Endodermal cell (in vitro differentiated cells): ENCODE measurements at regions not wholly inside any gene's neighbourhood (a gene's known extent, or its start where the extent isn't known, plus 50 kb on each side); places are given as distances from the start of the nearest gene placed in this dataset.

ENCODE experiments used
- DNase-seq: peaks from one replicate; pipeline ENCODE4 v3.0.0-alpha.2; 2017
- H3K27ac ChIP-seq: 2 replicates; pipeline ENCODE4 v1.5.1; 2013; ENCODE audit warnings: mild to moderate bottlenecking, low read depth, low read length, moderate library complexity
- H3K27me3 ChIP-seq: 2 replicates; pipeline ENCODE4 v1.6.1; 2013; ENCODE audit warnings: mild to moderate bottlenecking, low read length, moderate library complexity; ENCODE audit not compliant: insufficient read depth, control insufficient read depth, poor library complexity, severe bottlenecking
- H3K36me3 ChIP-seq: 2 replicates; pipeline ENCODE4 v1.7.0; 2013; ENCODE audit warnings: mild to moderate bottlenecking, low read length, moderate library complexity; ENCODE audit not compliant: control insufficient read depth, insufficient read depth
- H3K4me1 ChIP-seq: one replicate; pipeline ENCODE4 v1.7.0; 2013; ENCODE audit warnings: low read length; ENCODE audit not compliant: control insufficient read depth, insufficient read depth
- H3K4me3 ChIP-seq: 2 replicates; pipeline ENCODE4 v1.5.1; 2013; ENCODE audit warnings: mild to moderate bottlenecking, low read length, moderate library complexity
- H3K9ac ChIP-seq: 2 replicates; pipeline ENCODE4 v1.6.1; 2013; ENCODE audit warnings: mild to moderate bottlenecking, low read length, moderate library complexity; ENCODE audit not compliant: poor library complexity, severe bottlenecking; ENCODE audit errors: extremely low read depth
- H3K9me3 ChIP-seq: 2 replicates; pipeline ENCODE4 v1.6.1; 2013; ENCODE audit warnings: mild to moderate bottlenecking, low read length, moderate library complexity; ENCODE audit not compliant: control insufficient read depth
- H3K27ac Mint-ChIP-seq: 2 replicates; pipeline ENCODE4 v1.8.0; 2020; ENCODE audit warnings: mixed read lengths
- H3K27me3 Mint-ChIP-seq: 2 replicates; pipeline ENCODE4 v1.8.0; 2021; ENCODE audit warnings: mild to moderate bottlenecking, mixed read lengths; ENCODE audit not compliant: insufficient read depth
- H3K36me3 Mint-ChIP-seq: 2 replicates; pipeline ENCODE4 v1.8.0; 2020; ENCODE audit warnings: low read depth, mixed read lengths
- H3K4me1 Mint-ChIP-seq: 2 replicates; pipeline ENCODE4 v1.8.0; 2020; ENCODE audit warnings: mixed read lengths
- H3K4me3 Mint-ChIP-seq: 2 replicates; pipeline ENCODE4 v1.8.0; 2020; ENCODE audit warnings: mild to moderate bottlenecking, moderate library complexity, mixed read lengths
- H3K9me3 Mint-ChIP-seq: 2 replicates; pipeline ENCODE4 v1.8.0; 2020; ENCODE audit warnings: mild to moderate bottlenecking, mixed read lengths
- CTCF ChIP-seq: fragments of 200-600 bp; sonication (generic); conservative IDR thresholded peaks from 2 replicates; pipeline ENCODE4 v1.5.0; 2021; ENCODE audit warnings: antibody characterized with exemption, mild to moderate bottlenecking
- WGBS, 2 experiments: methylation state at CpG; one replicate each; pipeline versions ENCODE4 v1.1.5 to v1.1.7; 2013; ENCODE audit warnings: missing lambda C conversion rate in 2 of 2, mixed read lengths in 1 of 2; ENCODE audit not compliant: insufficient coverage in 1 of 2, insufficient read length in 1 of 2; 5-methylcytosine and 5-hydroxymethylcytosine counted together

- H3K4me1 Mint-ChIP-seq, result no peaks in the 10 kb centered on the region
- no peak for DNase-seq
- Histone ChIP-seq H3K9ac (no peak overlapping the region), H3K9me3 (no peaks in the 10 kb centered on the region), H3K27me3 (no peaks in the 10 kb centered on the region), H3K36me3 (no peaks in the 10 kb centered on the region), H3K4me3 (no peak overlapping the region), H3K4me1 (no peaks in the 10 kb centered on the region), H3K27ac (no peak overlapping the region)
- 79 to 98% methylated on average over 5 to 8 of the region's 8 CpGs for WGBS, 2 experiments
- no peak overlapping the region for H3K27ac Mint-ChIP-seq
- H3K4me3 Mint-ChIP-seq, result no peak overlapping the region
- no peaks in the 10 kb centered on the region for H3K36me3 Mint-ChIP-seq
- no peak for TF ChIP-seq CTCF
- H3K27me3 Mint-ChIP-seq, result peaks cover 1% of the 10 kb centered on the region
- H3K9me3 Mint-ChIP-seq, result no peaks in the 10 kb centered on the region
These were observed 84.7 kb upstream of the THBS1 start for GRCh38 chr15:39495871-39496840.

- WGBS, 2 experiments, result 89 to 100% methylated on average over 3 to 6 of the region's 6 CpGs
- Mint-ChIP-seq H3K27me3 (peaks cover 1% of the 10 kb centered on the region), H3K27ac (no peak overlapping the region), H3K36me3 (no peaks in the 10 kb centered on the region), H3K9me3 (no peaks in the 10 kb centered on the region), H3K4me1 (no peaks in the 10 kb centered on the region), H3K4me3 (no peak overlapping the region)
- Histone ChIP-seq H3K27me3 (no peaks in the 10 kb centered on the region), H3K36me3 (no peaks in the 10 kb centered on the region), H3K9ac (no peak overlapping the region), H3K27ac (no peak overlapping the region), H3K4me3 (no peak overlapping the region), H3K4me1 (no peaks in the 10 kb centered on the region), H3K9me3 (no peaks in the 10 kb centered on the region)
- no peak for DNase-seq
- no peak for TF ChIP-seq CTCF
These were observed 83.7 kb upstream of the THBS1 start for GRCh38 chr15:39497016-39497758.

GRCh38 chr15:39497759-39498565 lies 82.9 kb upstream of the THBS1 start:
- no peak overlapping the region for H3K27ac Mint-ChIP-seq
- no peak overlapping the region for H3K4me3 ChIP-seq
- WGBS, 2 experiments, result 63 to 67% methylated on average over 3 to 4 of the region's 4 CpGs
- peaks cover 1% of the 10 kb centered on the region for H3K27me3 Mint-ChIP-seq
- H3K27me3 ChIP-seq, result no peaks in the 10 kb centered on the region
- no peaks in the 10 kb centered on the region for H3K36me3 ChIP-seq
- no peak overlapping the region for H3K4me3 Mint-ChIP-seq
- H3K27ac ChIP-seq, result no peak overlapping the region
- H3K36me3 Mint-ChIP-seq, result no peaks in the 10 kb centered on the region
- DNase-seq, result no peak
- TF ChIP-seq CTCF, result no peak
- no peaks in the 10 kb centered on the region for H3K4me1 ChIP-seq
- H3K9me3 ChIP-seq, result no peaks in the 10 kb centered on the region
- H3K9ac ChIP-seq, result no peak overlapping the region
- no peaks in the 10 kb centered on the region for H3K4me1 Mint-ChIP-seq
- no peaks in the 10 kb centered on the region for H3K9me3 Mint-ChIP-seq
